Smooth muscle cell (in vitro differentiated cells): ENCODE measurements at regions not wholly inside any gene's neighbourhood (a gene's known extent, or its start where the extent isn't known, plus 50 kb on each side); places are given as distances from the start of the nearest gene placed in this dataset.
A peak's percentile ranks its signal among the peaks of the same experiment; 100 is the strongest.

Experiments used
- DNase-seq: peaks from one replicate; lab custom pipeline; 2025; ENCODE audit not compliant: unreplicated experiment; lab: John Stamatoyannopoulos, UW
- H2AFZ ChIP-seq: fragments of 200-600 bp; sonication (generic); 2 replicates; pipeline ENCODE4 v1.6.0; 2016; ENCODE audit warnings: antibody characterized with exemption, low read depth, mild to moderate bottlenecking
- H3F3A ChIP-seq: fragments of 200-600 bp; sonication (generic); 2 replicates; pipeline ENCODE4 v1.6.0; 2017; ENCODE audit warnings: antibody characterized with exemption, low read depth
- H3K27ac ChIP-seq: fragments of 200-600 bp; sonication (generic); 2 replicates; pipeline ENCODE4 v1.5.1; 2016; ENCODE audit warnings: low read depth, mild to moderate bottlenecking
- H3K27me3 ChIP-seq: fragments of 200-600 bp; sonication (generic); 2 replicates; pipeline ENCODE4 v1.6.1; 2016; ENCODE audit warnings: low read depth, mild to moderate bottlenecking
- H3K36me3 ChIP-seq: fragments of 200-600 bp; sonication (generic); 2 replicates; pipeline ENCODE4 v1.5.1; 2016; ENCODE audit warnings: low read depth
- H3K4me1 ChIP-seq: fragments of 200-600 bp; sonication (generic); 2 replicates; pipeline ENCODE4 v1.5.1; 2016; ENCODE audit warnings: low read depth
- H3K4me2 ChIP-seq: fragments of 200-600 bp; sonication (generic); 2 replicates; pipeline ENCODE4 v1.6.0; 2016; ENCODE audit warnings: mild to moderate bottlenecking
- H3K4me3 ChIP-seq: fragments of 200-600 bp; sonication (generic); 2 replicates; pipeline ENCODE4 v1.5.1; 2016; ENCODE audit warnings: mild to moderate bottlenecking
- H3K79me2 ChIP-seq: fragments of 200-600 bp; sonication (generic); 2 replicates; pipeline ENCODE4 v1.6.0; 2016; ENCODE audit warnings: low read depth, mild to moderate bottlenecking
- H3K9ac ChIP-seq: fragments of 200-600 bp; sonication (generic); 2 replicates; pipeline ENCODE4 v1.6.0; 2016; ENCODE audit warnings: low read depth
- H3K9me3 ChIP-seq: fragments of 200-600 bp; sonication (generic); replicated peaks from 2 replicates; pipeline ENCODE4 v1.5.1; 2016; ENCODE audit warnings: low read depth
- H4K20me1 ChIP-seq: fragments of 200-600 bp; sonication (generic); 2 replicates; pipeline ENCODE4 v1.6.0; 2016; ENCODE audit warnings: low read depth
- WGBS: methylation state at CpG from one replicate; pipeline ENCODE4 v1.1.7; 2016; ENCODE audit warnings: low lambda C conversion rate; 5-methylcytosine and 5-hydroxymethylcytosine counted together
- TF ChIP-seq, protein P1 (sequence below): fragments of 200-600 bp; sonication (generic); IDR thresholded peaks from 2 replicates; pipeline ENCODE4 v1.5.1; 2017; ENCODE audit warnings: borderline replicate concordance, mild to moderate bottlenecking, antibody characterized with exemption; ENCODE audit not compliant: insufficient read depth, poor library complexity, severe bottlenecking

DNA sequence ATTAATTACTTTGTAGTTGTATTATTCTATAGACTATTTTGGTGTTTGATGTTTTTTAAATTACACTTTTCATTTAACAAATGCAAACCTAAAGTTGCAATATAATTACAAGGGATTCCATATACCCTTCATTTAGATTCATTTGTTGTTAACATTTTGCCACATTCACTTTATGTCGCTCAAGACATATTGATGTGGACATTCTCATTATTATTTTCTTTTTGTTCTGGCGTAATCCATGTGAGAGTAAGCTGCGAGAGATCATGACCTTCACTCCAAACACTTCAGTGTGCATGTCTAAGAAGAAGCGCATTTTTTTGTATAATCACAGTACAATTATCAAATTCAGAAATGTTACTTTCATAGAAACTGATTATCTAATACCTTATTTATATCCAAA lies 280.6 kb downstream of the CALCRL start:
- H3K4me3 ChIP-seq: no peak overlapping the region
- H3K9me3 ChIP-seq: no peaks in the 10 kb centered on the region
- H3K36me3 ChIP-seq: no peaks in the 10 kb centered on the region
- no peaks in the 10 kb centered on the region for H3K27me3 ChIP-seq
- 84% methylated on average over 4 of the region's 4 CpGs for WGBS
- TF ChIP-seq, protein P1, sequence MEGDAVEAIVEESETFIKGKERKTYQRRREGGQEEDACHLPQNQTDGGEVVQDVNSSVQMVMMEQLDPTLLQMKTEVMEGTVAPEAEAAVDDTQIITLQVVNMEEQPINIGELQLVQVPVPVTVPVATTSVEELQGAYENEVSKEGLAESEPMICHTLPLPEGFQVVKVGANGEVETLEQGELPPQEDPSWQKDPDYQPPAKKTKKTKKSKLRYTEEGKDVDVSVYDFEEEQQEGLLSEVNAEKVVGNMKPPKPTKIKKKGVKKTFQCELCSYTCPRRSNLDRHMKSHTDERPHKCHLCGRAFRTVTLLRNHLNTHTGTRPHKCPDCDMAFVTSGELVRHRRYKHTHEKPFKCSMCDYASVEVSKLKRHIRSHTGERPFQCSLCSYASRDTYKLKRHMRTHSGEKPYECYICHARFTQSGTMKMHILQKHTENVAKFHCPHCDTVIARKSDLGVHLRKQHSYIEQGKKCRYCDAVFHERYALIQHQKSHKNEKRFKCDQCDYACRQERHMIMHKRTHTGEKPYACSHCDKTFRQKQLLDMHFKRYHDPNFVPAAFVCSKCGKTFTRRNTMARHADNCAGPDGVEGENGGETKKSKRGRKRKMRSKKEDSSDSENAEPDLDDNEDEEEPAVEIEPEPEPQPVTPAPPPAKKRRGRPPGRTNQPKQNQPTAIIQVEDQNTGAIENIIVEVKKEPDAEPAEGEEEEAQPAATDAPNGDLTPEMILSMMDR: no peak
- H2AFZ ChIP-seq: no peak overlapping the region
- H3K4me2 ChIP-seq: no peak overlapping the region
- H3K27ac ChIP-seq: no peak overlapping the region
- no peaks in the 10 kb centered on the region for H4K20me1 ChIP-seq
- DNase-seq: no peak
- peaks cover 6% of the 10 kb centered on the region for H3F3A ChIP-seq
- no peaks in the 10 kb centered on the region for H3K79me2 ChIP-seq
- H3K4me1 ChIP-seq: peaks cover 10% of the 10 kb centered on the region
- H3K9ac ChIP-seq: no peak overlapping the region

- Histone ChIP-seq H3K9me3 (no peaks in the 10 kb centered on the region), H3K27ac (peak overlapping the region; percentile 36), H3K4me2 (peak overlapping the region; percentile 56), H3K27me3 (no peaks in the 10 kb centered on the region), H2AFZ (peak overlapping the region; percentile 6), H3K36me3 (no peaks in the 10 kb centered on the region), H3K4me1 (peaks cover 10% of the 10 kb centered on the region), H4K20me1 (no peaks in the 10 kb centered on the region), H3K79me2 (no peaks in the 10 kb centered on the region), H3F3A (peaks cover 6% of the 10 kb centered on the region), H3K4me3 (no peak overlapping the region), H3K9ac (no peak overlapping the region)
- TF ChIP-seq, protein P1: no peak
- WGBS: 25% methylated on average over 1 of the region's 1 CpG
- DNase-seq: no peak
Measured at GRCh38 chr2:187165936-187166610, 282.0 kb downstream of the CALCRL start.

DNA sequence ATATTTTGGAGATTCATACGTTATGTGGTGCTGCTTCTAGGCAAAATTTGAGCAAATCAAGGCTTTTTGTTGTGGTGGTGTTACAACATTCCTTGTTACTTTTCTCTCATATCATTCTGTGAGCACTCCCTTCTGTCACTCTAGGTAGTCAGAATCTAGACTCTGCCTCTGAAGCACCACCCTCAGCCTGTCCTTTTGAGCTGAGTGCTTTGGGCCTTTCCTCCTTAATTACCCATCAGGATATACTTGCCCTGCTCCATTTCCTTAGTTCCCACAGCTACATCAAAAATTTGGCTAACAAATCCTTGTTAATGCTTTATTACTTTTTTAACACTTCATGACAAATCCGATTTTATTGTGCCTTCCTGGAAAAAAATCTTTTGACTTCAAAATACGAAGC lies 289.6 kb downstream of the CALCRL start:
- H3K79me2 ChIP-seq: no peaks in the 10 kb centered on the region

More for the DNA sequence above, 289.6 kb downstream of the CALCRL start:
- no peak for DNase-seq
- H3K27me3 ChIP-seq: no peaks in the 10 kb centered on the region
- peaks cover 13% of the 10 kb centered on the region for H3K9me3 ChIP-seq
- H3K4me2 ChIP-seq: no peak overlapping the region
- no peak overlapping the region for H2AFZ ChIP-seq
- H3K4me1 ChIP-seq: no peaks in the 10 kb centered on the region
- H3K27ac ChIP-seq: no peak overlapping the region
- no peaks in the 10 kb centered on the region for H4K20me1 ChIP-seq
- H3K4me3 ChIP-seq: no peak overlapping the region
- no peaks in the 10 kb centered on the region for H3K36me3 ChIP-seq
- no peaks in the 10 kb centered on the region for H3F3A ChIP-seq
- TF ChIP-seq, protein P1: no peak
- WGBS: 83% methylated on average over 3 of the region's 3 CpGs
- H3K9ac ChIP-seq: no peak overlapping the region
